ENCODE measurements at regions not wholly inside any gene's neighbourhood (a gene's known extent, or its start where the extent isn't known, plus 50 kb on each side); places are given as distances from the start of the nearest gene placed in this dataset.
"Not testable (repeated sequence)": the region's sequence is repeated elsewhere in the genome, so short reads cannot be mapped to it uniquely, and the experiment has no call there.

DNA sequence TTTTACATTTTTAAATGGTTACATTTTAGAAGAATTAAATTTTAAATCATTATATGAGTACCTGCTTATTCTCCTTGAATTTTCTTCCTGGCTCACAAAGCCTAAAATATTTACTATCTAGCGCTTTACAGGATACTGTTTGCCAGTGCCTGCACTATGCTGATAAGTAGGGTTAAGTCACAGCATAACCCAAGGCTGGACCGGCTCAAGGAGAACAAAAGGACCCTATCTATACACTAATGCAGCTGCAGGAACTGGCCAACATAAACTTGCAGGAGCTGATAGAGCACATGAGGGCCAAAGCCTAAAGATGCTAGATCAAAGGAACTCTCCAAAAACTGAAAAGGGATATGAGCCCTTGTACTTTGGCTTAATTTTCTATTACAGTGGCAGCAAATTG lies 1086.9 kb upstream of the TMPRSS15 start:
- Histone ChIP-seq H3K27ac (ENCODE audit: low read depth, low read length) (no peak overlapping the region), H3K36me3 (ENCODE audit: control insufficient read depth, insufficient read depth, low read length) (no peaks in the 10 kb centered on the region), H3K9me3 (ENCODE audit: control insufficient read depth, low read length) (no peaks in the 10 kb centered on the region), H3K4me3 (ENCODE audit: low read length) (no peak overlapping the region), H3K27me3 (ENCODE audit: control insufficient read depth, insufficient read depth, low read length, poor library complexity, severe bottlenecking) (peaks cover 6% of the 10 kb centered on the region), H3K9ac (ENCODE audit: extremely low read depth, low read length, poor library complexity, severe bottlenecking) (no peak overlapping the region), H3K4me1 (ENCODE audit: control insufficient read depth, insufficient read depth, low read length) (peaks cover 8% of the 10 kb centered on the region)
- no peaks in the 10 kb centered on the region for H3K36me3 Mint-ChIP-seq (ENCODE audit: low read depth)
- WGBS, 2 experiments (ENCODE audit: insufficient coverage in 1 of 2, insufficient read length in 1 of 2) = 22% methylated on average over 1 of the region's 2 CpGs; no CpG with 5 or more reads in 1 of the 2 experiments
- peaks cover 8% of the 10 kb centered on the region for H3K27me3 Mint-ChIP-seq (ENCODE audit: insufficient read depth)
- H3K27ac Mint-ChIP-seq = no peak overlapping the region
- no peak for DNase-seq
- H3K9me3 Mint-ChIP-seq = peaks cover 12% of the 10 kb centered on the region
- no peak overlapping the region for H3K4me3 Mint-ChIP-seq
- H3K4me1 Mint-ChIP-seq = peaks cover 33% of the 10 kb centered on the region
- TF ChIP-seq, protein P1, sequence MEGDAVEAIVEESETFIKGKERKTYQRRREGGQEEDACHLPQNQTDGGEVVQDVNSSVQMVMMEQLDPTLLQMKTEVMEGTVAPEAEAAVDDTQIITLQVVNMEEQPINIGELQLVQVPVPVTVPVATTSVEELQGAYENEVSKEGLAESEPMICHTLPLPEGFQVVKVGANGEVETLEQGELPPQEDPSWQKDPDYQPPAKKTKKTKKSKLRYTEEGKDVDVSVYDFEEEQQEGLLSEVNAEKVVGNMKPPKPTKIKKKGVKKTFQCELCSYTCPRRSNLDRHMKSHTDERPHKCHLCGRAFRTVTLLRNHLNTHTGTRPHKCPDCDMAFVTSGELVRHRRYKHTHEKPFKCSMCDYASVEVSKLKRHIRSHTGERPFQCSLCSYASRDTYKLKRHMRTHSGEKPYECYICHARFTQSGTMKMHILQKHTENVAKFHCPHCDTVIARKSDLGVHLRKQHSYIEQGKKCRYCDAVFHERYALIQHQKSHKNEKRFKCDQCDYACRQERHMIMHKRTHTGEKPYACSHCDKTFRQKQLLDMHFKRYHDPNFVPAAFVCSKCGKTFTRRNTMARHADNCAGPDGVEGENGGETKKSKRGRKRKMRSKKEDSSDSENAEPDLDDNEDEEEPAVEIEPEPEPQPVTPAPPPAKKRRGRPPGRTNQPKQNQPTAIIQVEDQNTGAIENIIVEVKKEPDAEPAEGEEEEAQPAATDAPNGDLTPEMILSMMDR (conservative IDR thresholded peaks at IDR 0.05) = no peak

DNA sequence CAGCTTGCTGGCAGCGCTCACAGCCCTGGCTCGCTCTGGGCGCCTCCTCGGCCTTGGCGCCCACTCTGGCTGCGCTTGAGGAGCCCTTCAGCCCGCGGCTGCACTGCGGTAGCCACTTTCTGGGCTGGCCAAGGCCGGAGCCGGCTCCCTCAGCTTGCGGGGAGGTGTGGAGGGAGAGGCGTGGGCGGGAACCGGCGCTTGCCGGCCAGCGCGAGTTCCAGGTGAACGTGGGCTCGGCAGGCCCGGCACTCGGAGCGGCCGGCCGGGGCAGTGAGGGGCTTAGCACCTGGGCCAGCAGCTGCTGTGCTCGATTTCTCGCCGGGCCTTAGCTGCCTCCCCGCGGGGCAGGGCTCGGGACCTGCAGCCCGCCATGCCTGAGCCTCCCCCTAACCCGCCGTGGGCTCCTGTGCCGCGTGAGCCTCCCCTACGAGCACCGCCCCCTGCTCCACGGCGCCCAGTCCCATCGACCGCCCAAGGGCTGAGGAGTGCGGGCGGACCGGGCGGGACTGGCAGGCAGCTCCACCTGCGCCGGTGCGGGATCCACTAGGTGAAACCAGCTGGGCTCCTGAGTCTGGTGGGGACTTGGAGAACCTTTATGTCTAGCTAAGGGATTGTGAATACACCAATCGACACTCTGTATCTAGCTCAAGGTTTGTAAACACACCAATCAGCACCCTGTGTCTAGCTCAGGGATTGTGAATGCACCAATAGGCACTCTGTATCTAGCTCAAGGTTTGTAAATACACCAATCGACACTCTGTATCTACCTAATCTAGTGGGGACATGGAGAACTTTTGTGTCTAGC lies 1090.1 kb upstream of the TMPRSS15 start:
- 97 to 98% methylated on average over 20 to 52 of the region's 52 CpGs for WGBS, 2 experiments (ENCODE audit: insufficient coverage in 1 of 2, insufficient read length in 1 of 2)
- H3K9me3 ChIP-seq (ENCODE audit: control insufficient read depth, low read length) = not testable (repeated sequence)

DNA sequence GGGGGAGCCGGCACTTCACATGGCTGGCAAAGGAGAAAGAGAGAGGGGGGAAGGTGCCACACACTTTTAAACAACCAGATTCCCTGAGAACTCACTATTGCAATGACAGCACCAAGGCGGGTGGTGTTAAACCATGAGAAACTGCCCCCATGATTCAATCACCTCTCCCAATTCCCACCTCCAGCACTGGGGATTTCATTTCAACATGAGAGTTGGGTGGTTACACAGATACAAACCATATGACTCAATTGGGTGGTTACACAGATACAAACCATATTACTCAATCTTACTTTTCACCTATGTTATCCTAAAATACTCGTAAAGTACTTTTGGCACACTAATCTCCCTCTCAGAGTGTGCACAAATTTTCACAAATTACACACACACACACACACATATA lies 1097.5 kb upstream of the TMPRSS15 start:
- Histone ChIP-seq H3K4me3 (ENCODE audit: low read length) (no peak overlapping the region), H3K4me1 (ENCODE audit: control insufficient read depth, insufficient read depth, low read length) (no peaks in the 10 kb centered on the region), H3K27ac (ENCODE audit: low read depth, low read length) (no peak overlapping the region), H3K9me3 (ENCODE audit: control insufficient read depth, low read length) (no peaks in the 10 kb centered on the region), H3K9ac (ENCODE audit: extremely low read depth, low read length, poor library complexity, severe bottlenecking) (no peak overlapping the region), H3K27me3 (ENCODE audit: control insufficient read depth, insufficient read depth, low read length, poor library complexity, severe bottlenecking) (no peaks in the 10 kb centered on the region), H3K36me3 (ENCODE audit: control insufficient read depth, insufficient read depth, low read length) (no peaks in the 10 kb centered on the region)
- Mint-ChIP-seq H3K27me3 (ENCODE audit: insufficient read depth) (no peaks in the 10 kb centered on the region), H3K27ac (no peak overlapping the region), H3K9me3 (peaks cover 3% of the 10 kb centered on the region), H3K4me1 (no peaks in the 10 kb centered on the region), H3K4me3 (no peak overlapping the region), H3K36me3 (ENCODE audit: low read depth) (peaks cover 3% of the 10 kb centered on the region)
- WGBS, 2 experiments (ENCODE audit: insufficient coverage in 1 of 2, insufficient read length in 1 of 2) = 92 to 100% methylated on average over 1 to 3 of the region's 3 CpGs
- DNase-seq = no peak
- TF ChIP-seq, protein P1 (conservative IDR thresholded peaks at IDR 0.05) = no peak

More for the DNA sequence above, 1090.1 kb upstream of the TMPRSS15 start:
- Mint-ChIP-seq H3K4me1 (peaks cover 21% of the 10 kb centered on the region), H3K9me3 (peaks cover 15% of the 10 kb centered on the region)
- not testable (repeated sequence) for H3K4me3 ChIP-seq (ENCODE audit: low read length); DNase-seq; H3K27me3 Mint-ChIP-seq (ENCODE audit: insufficient read depth); H3K36me3 ChIP-seq (ENCODE audit: control insufficient read depth, insufficient read depth, low read length); H3K9ac ChIP-seq (ENCODE audit: extremely low read depth, low read length, poor library complexity, severe bottlenecking); H3K36me3 Mint-ChIP-seq (ENCODE audit: low read depth); H3K27me3 ChIP-seq (ENCODE audit: control insufficient read depth, insufficient read depth, low read length, poor library complexity, severe bottlenecking); H3K27ac Mint-ChIP-seq; H3K4me1 ChIP-seq (ENCODE audit: control insufficient read depth, insufficient read depth, low read length); H3K4me3 Mint-ChIP-seq; H3K27ac ChIP-seq (ENCODE audit: low read depth, low read length)

All from endodermal cell (in vitro differentiated cells).